Endometrial microvascular endothelial cells (primary cell): ENCODE measurements at regions not wholly inside any gene's neighbourhood (a gene's known extent, or its start where the extent isn't known, plus 50 kb on each side); places are given as distances from the start of the nearest gene placed in this dataset.

Source experiments
- in situ Hi-C: cut with HindIII; loops from 2 replicates; pipeline ENCODE4 v1.10.0; 2017; ENCODE audit warnings: low sequenced_read_pairs, low pct_unique_long_range_greater_than_20kb; ENCODE audit errors: inconsistent ontology term

DNA sequence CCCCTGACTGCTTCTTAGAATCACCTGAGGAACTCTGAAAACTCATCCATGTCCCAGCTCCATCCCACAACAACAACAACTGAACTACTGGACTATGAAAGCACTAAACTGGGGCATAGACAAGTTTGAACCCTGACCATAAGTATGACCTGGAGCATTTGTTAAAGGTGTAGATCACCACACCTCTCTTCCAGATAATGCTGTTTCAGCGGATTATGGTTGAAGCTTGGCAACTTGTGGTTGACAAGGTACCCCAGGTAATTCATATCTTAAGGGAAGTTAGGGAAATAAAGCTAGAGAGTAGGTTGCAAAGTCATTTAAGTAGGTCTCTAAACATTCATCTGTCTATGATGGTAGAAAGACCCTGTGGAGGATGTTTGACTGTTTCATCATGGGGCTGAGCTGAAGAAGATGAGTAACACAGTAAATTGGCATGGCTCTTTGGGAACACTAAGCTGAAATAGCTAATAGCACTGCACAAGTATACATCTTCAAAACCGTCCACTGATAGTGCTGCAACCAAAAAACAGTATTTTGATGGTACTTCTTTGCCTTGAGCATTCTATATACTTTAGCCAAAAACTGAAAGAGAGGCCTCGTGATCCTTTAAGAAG is 80.2 kb downstream of the TMEM174 start:
- in situ Hi-C loops, result no loop called here

DNA sequence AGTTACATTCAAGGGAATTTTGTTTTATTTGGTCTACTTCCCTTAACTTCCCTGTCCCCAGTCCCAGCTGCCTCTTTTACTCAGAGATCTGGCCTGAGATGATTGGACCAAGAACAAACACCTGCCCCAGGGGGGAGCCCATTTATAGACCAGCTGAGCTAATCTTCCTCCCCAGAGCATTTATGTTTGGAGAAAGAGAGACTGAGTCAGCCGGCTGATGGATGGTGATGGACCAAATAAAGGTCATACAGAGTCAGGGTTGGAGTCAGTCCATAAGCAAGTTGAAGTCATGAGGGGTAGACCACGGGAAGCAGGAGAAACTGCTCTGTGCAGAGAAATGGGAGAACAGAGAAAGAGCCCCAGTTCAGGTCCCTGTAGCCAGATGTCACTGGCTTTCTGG is 77.7 kb downstream of the TMEM174 start:
- in situ Hi-C loops, result no loop called here

DNA sequence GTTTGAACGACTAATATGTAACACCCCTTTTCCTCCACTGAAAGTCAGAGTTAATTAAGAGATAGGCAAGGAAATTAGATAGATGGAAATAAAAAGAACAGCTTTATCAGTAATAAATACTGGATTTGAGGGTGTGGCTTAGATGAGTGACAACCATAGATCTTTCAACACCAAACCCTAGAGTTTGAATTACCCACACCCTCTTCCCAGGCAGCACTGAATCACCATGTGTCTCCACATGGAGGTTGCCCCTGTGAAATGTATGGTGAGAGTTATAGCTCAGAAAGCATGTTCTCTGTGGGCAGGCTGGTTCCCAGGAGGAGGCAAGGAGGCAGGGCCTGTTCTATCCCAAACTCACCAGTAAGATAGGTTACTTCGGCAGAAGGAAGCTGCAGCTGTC is 69.7 kb downstream of the TMEM174 start:
- in situ Hi-C loops, result no loop called here

DNA sequence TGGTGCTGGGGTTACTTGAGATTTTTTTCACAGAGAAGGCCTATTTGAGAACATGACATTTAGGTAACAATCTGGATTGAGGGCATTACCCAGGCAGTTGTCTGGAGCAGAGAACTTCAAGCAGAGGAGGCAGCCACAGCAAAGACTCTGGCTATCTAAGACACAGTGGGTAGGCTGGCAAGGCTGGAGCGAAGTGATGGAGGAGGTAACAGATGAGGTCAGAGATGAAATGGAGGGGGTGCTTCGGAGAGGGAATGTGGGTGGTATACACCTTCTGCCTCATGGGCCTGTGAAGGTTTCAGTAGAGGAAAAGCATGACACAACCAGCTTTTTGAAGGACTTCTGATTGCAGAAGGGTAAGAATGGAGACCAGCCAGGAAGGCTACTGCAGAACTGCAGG is 65.9 kb downstream of the TMEM174 start:
- in situ Hi-C loops, result loop anchor here (10.0 kb wide), 1 partner anchor 66 kb away; no protein-coding TSS in a partner anchor

DNA sequence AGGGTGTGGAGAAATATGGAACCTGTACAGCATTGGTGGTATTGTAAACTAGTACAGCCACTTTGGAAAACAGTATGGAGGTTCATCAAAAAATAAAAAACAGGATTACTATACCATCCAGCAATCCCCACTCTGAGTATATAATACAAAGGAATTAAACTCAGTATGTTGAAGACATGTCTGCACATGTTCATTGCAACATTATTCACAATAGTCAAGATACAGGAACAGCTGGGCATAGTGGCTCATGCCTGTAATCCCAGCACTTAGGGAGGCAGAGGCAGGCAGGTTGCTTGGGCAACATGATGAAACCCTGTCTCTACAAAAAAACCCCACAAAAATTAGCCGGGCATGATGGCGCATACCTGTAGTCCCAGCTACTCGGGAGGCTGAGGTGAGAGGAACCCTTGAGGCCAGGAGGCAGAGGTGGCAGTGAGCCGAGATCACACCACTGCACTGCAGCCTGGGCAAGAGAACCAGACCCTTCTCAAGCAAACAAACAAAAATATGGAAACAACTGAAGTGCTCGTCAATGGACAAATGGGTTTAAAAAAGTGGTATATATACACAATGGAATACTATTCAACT is 63.6 kb downstream of the TMEM174 start:
- in situ Hi-C loops, result loop anchor here (10.0 kb wide), 1 partner anchor 68 kb away; no protein-coding TSS in a partner anchor

DNA sequence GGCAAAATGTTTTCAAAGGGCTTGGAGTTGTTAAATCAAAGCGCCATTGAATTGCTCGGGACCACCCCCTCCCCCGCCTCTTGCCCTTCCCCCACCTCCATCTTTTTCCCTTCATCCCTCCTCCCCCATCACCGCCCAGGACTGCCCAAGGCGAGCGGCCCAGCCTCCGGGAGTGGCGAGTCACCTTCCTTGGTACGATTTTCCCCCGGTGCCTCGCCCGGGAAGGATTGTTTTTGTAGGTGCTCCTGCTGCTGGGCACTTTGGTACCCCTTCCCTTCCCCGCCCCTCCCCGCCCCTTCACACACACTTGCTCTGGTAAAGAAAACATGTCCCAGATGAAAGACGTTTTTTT is 61.2 kb downstream of the TMEM174 start:
- in situ Hi-C loops, result loop anchor here (10.0 kb wide), 1 partner anchor 71 kb away; no protein-coding TSS in a partner anchor

DNA sequence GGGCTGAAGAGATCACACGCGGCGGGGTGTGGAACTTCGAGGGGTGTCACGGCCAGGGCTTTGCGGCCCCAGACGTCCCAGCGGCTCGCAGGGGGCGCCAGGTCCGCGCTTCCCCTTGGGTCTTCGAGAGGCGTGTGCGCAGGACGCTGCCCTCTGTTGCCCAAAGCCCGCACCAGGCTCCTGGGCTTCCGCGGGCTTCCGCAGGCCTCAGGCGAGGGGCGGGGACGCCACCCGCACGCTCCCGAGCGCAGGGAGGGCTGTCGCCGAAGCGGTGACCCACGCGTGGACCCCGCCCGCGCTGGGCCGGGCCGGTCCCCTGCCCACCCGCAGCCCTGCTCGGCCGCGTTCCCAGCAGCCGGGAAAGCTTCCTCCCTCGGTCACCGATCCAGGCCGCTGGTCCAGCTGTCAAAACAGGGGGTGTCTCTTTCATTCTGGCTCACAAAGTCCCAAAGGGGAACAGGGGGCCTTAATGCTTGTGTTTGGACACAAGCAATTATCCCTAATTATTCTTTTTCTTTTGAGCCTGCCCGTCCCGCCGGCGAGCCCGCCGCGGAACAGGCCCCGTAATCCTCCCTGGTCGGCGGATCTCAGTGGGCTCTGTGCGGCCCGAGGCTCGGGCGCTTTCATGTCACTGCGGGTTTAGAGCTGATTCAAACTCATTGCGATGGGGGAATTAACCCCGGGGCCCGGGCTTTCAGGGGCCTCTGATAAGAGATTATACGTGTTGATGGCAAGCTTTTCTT is 60.6 kb downstream of the TMEM174 start:
- in situ Hi-C loops, result loop anchor here (10.0 kb wide), 1 partner anchor 71 kb away; no protein-coding TSS in a partner anchor

DNA sequence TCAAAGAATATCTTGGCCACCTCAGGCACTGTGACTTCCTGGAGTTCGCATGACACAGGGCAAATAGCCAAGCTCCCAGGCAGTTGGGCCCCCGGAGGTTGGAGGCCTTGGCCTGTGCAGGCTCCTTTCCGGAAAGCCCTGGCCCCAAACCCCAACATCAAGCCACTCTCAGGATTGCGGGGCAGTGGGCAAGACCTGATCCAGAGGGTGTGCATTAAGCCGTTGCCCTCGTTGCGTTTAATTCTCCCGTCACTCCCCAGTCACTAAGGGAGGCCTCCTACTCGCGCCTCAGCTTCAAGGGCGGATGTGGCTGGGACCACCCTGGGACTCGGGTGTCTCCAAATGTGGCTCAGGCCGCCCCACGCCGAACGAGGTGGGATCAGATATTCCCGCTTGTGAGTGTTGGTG is 60.1 kb downstream of the TMEM174 start:
- in situ Hi-C loops, result loop anchor here (10.0 kb wide), 1 partner anchor 72 kb away; no protein-coding TSS in a partner anchor

DNA sequence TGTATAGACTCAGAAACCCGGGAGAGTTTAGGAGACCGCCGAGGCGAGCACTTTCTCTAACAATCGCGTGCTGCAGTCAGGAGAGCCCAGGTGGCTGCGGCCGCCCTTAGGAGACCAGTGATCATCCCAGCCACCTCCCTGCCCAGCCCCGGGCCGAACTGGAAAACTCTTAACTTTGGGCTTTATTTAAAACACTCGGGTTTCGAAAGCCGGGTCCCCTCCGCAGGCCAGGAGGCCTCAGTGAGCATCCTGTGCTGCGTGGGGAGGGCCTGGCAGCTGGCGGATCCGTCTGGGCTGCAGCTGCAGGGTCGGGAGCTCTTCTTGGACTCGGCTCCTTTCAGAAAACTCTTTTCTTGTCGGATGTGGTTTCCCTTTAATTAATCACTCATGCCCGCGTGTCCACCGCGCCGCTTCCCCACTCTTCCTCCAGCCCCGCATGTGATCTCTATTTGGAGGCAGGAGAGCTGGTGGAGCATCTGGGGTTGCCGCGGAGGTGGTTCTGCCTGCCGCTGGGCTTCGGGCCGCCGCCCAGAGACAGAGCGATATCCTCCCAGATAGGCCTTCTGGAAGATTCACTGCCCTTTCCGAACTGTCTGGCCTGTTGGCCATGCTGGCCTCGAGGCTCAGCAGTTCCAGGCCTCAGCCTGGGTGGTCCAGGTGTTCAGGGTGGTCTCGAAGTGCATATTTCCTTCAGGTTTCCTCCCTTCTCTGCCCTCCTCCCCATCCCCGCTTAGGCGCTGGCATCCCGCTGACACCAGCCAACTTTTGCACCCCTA is 59.5 kb downstream of the TMEM174 start:
- in situ Hi-C loops, result loop anchor here (10.0 kb wide), 1 partner anchor 72 kb away; no protein-coding TSS in a partner anchor

DNA sequence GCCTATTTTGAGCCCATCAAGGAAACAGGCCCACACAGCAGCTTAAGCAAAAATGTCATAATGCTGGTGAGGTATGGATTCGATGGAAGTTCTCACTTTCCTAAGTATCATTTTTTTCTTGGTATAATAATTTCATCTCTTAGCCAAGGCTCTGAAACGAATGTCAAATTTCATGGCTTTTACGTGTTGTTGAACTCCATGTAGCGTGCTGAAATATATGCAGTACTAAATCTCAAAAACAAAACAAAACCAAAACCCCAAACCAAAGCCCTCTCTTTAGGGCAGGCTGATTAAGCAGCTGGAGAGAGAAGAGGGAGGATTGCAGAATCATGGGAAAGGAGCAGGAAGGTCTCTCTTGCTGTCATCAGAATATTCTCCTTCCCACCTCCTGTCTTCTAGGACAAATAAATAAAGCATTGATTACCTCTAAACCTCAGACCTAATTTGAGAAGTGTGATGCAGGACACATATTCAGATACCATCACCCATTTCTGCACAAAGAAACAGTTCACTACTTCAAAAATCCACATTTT is 58.3 kb downstream of the TMEM174 start:
- in situ Hi-C loops, result loop anchor here (10.0 kb wide), 1 partner anchor 73 kb away; no protein-coding TSS in a partner anchor

DNA sequence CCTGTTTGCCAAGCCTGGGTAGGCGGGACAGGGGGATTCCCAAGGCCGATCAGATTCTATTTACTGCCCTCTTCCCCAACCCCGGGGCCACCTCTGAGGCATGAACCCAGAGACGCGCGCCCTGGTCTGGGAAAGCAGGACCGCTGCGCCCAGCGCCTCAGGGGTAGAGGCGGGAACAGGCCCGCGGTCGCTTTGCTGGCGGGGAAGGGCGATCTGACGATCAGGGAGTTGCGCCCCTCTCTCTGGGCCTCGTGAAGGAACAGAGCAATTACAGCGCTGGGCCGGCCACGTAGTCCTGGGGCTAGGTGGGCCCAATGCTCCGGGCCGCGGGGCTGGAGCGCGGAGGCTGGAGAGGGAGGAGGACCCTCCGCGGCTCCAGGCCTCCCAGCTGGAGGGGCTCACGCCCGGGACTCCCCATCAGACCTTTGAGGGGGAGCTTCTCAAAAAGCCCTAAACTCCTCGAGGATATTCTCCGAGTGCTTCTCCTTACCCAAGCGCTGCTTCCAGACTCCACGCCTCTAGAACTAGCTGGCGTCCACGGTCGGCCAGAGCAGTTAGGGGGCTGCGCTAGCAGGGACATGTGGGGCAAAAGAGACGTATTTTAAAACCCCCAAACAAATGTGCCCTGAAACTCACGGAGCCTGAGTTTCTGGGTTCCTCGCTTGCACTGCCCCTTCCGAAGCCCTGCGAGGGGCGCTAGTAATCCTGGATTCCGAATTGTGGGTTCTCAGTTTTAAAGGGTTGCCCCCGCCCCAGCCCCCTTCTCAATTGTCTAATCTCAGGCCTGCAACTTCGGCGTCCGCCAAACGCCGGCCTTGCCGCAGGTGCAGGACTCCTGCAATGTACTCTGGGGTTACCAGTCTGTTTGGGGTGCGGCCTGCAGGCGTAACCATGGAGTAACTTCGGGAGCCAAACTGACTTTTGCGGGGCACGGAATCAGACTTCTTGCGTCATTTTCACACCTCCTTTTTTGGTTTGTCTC is 57.6 kb downstream of the TMEM174 start:
- in situ Hi-C loops, result loop anchor here (10.0 kb wide), 1 partner anchor 74 kb away; no protein-coding TSS in a partner anchor

DNA sequence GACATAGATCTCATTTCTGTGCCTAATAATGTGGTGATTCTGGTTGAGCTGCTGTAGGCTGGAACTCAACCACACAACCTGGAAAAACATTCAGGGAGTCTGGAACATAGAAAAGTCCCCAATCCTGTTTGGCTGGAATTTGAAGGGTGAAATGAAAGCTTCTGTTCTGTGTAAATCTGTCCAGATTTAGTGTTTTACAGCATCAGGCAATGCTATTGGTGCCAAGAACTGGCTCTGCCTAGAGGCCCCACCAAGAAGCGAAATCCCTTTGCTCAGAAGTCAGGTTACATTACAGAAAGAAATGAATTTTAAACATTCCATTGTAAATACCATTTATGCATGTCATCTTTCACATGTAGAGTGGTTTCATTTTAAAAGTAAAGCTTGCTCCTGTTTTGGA is 56.3 kb downstream of the TMEM174 start:
- in situ Hi-C loops, result no loop called here

DNA sequence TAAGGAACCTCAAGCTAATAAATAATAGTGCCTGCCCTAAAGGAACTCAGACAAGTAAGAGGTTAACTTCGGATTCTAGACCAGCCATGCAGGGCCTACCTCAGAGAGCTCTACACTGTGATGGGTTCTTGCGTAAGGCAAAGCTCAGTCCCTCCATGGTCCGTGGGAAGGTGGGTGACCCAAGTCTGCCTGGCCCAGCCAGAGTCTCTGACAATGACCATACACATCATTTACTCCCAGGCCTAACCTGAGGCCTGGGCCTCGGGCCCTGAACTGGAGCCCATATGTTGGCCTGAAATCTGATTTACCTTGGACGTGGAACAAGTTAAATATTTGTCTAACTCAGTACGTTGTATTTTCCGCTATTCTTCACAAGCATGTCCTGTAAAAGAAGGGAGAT is 55.1 kb downstream of the TMEM174 start:
- in situ Hi-C loops, result no loop called here
